Epithelial cell of prostate (primary cell): ENCODE measurements at regions not wholly inside any gene's neighbourhood (a gene's known extent, or its start where the extent isn't known, plus 50 kb on each side); places are given as distances from the start of the nearest gene placed in this dataset.

Experiments used
- DNase-seq: peaks from one replicate; pipeline ENCODE4 v3.0.0-alpha.2; 2011; ENCODE audit warnings: low read depth, low spot score
- H3K27ac ChIP-seq: fragments of 450-650 bp; 2 replicates; pipeline ENCODE4 v1.5.1; 2017; ENCODE audit warnings: mild to moderate bottlenecking

DNA sequence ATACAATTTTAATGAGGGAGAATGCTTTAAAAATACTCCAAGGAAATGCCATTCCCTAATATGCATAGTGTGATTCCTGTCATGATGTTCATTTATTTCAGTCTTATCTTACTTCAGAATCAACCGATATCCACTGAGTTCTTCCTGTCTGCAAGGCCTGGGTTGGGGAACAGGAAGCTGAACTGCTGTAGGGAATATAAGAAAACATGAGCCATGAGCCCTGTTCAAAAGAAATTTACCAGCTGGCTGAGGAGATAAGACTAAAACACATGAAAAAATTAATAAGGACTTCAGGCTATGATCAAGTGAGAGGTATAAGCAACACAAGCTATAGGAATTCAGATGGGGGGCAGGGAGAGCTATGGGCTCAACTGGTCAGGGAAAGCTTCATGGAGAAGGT is 184.7 kb downstream of the PLPP4 start:
- H3K27ac ChIP-seq: no peak overlapping the region
- no peak for DNase-seq

DNA sequence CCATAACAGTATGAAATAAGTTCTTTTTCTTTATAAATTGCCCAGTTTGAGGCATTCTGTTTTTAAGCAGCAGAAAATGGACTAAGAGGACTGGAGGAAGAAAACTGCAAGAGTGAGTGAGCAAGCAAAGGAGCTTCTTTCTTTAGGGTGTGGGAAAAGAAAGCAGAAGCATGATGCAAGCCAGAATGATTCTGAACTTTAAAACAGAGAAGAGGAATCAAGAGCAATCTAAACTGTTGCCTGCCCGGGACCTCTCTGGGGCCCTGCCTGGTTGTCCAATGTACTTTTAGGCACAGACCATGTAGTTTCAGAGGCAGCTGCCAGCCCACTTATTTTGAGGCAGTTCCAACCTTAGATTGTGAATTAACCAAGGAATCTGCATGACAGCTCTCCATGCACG is 186.3 kb downstream of the PLPP4 start:
- H3K27ac ChIP-seq: no peak overlapping the region
- no peak for DNase-seq

DNA sequence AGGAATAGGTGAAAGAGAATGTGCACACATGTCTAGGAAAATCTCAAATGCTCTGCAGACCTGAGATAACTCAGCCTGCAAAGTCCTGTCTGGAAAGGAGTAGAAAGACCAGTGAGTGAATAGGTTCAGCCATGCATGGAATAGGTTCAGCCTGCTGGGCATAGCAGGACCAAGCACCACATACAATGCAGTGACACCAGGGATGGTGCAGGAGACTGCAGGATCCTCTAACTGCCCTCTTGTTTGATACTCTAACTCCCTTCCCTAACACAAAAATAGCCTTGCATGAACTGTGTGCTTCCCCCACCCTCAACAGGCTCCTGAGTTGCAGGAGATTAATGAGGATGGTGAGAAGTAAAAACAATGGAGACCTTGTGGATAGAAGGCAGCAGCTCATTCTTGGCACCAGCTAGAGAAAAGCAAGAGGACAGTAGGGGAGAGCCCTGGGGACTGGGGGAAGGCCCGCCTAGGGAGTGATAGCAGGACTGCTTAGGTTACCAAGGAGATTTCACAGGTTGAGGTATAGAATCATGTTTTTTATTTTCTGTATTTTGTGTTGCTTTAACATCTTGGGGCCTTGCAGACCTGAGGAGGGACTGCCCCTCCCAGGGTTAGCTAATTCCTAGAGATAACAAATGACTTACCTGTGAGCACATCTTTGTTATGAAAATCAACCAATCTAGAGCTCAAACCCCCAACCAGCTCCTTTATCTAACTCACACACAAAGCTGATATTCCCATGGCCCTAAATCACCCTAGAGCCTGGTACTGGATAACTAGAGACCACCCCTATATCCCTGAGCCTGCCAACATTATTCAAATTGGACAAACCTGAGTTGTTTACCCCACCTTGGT is 187.8 kb downstream of the PLPP4 start:
- no peak overlapping the region for H3K27ac ChIP-seq
- DNase-seq: no peak

DNA sequence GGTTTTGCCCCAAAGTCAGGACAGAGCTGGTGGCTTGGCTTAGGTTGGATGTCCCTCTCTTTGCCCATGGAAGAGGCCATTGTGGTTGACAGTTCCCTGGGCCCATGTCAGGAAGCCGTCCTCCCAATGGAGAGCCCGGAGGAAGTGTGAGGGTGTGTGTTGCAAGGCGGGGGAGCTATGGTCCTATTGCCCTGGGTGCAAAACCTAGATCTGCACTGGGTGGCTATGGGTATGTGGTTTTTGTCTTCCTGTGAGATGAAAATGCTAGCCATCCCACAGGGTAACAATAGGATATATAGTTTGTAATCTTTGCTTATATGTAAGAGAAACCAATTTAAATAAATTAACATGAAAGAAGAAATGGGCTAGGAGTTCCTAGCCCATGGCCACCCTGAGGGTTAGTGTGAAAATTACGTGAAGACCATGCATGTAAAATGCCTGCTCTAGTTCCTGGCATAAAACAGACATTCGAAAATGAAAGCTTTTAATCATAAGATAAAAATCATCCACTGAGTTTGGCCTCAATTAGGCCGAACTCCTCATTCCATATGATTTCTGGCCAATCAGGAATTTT is 189.2 kb downstream of the PLPP4 start:
- no peak overlapping the region for H3K27ac ChIP-seq
- no peak for DNase-seq

DNA sequence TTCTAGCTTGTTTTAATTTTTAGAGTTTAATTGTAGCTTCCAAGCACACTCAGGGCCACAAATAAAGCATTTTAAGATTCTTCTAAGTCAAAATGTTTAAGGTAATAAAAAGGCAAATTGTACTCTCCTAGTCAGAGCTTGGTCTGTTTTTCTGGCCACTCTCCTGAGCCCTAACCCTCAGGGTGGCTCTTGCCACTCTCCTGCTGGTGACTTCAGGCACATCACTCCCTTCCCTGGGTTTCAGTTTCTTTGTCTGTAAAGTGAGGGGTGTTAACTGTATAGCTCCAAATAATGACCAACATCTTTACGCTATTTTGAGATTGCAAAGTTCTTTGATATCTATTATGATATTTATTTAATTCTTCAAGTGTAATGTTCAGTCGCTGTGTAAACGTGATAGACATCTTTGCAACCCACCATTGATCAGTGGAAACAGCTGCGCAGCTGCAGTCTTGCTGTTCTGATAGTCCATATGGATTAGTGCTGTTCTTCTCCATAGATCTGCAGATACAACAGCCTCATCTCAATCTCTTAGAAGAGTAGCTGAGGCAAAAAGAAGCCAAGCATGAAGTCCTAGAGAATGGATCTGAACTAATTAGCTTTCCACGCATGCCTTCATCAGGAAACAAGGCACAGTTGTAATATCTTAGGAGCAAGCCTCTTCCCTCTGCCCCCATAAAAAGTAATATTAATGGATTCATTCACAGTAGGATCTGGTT is 189.9 kb downstream of the PLPP4 start:
- no peak overlapping the region for H3K27ac ChIP-seq
- DNase-seq: no peak

DNA sequence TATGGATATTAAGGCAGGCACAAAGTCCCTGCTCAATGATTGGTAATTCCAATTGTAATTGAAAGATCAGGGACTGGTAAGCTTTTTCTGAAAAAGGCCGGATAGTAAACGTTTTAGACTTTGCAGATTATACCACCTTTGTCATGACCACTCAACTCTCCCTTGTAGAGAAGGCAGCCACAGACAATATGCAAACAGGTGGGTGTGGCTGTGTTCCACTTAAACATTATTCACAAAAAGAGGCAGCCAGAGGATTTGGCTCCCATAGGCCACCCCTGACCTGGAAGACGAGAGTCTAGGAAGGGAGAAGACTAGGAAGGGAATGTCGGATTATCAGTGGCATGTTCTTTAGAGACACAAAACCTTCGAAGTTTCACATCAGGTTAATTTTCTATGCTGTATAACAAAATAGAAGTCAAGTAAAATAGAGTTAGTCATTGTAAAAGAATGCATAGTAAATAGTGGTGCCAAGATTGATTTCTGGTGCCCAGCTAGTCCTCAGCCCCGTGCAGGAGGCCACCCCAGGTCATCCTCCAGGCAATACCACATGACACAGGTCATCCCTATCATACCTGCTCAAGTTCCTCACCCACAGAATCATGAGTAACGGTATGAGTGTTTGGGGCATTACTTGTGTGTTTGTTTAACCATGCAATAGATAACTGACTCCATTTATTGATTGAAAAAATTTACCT is 193.8 kb downstream of the PLPP4 start:
- no peak for DNase-seq
- no peak overlapping the region for H3K27ac ChIP-seq

DNA sequence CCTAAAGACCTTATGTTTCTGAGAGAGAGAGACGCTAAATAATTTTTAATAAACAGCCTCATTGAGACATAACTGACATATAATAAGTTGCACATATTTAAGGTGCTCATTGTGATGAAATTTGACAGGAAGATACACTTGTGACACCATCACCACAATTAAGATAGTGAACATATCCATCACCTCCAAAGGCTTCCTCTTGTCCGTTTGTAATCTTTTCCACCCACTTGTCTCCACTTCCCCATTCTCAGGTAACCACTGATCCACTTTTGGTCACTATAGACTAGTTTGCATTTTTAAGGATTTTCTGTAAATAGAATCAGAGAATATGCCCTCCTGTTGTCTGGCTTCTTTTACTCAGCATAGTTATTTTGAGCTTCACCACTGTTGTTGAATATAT is 195.1 kb upstream of the WDR11 start:
- no peak for DNase-seq
- H3K27ac ChIP-seq: no peak overlapping the region

DNA sequence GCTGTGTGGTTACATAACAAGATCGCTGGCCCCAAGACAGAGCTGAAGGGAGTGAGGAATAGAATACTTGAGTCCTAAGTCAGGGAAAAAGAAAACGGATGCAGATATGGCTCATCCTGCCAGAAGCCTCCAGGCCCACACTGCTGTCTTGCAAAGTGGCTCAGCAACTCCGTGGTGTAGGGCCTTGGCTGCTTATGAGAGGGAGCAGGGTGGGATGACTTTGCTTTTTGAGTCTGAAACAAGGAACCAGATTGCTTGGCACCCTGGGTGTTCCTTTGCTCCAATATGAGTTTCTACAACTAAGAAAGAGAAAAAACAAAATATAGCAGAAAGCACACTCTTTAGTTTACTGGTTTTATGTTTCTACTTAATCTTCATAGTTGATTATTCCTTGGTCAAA is 193.8 kb upstream of the WDR11 start:
- no peak overlapping the region for H3K27ac ChIP-seq
- no peak for DNase-seq

DNA sequence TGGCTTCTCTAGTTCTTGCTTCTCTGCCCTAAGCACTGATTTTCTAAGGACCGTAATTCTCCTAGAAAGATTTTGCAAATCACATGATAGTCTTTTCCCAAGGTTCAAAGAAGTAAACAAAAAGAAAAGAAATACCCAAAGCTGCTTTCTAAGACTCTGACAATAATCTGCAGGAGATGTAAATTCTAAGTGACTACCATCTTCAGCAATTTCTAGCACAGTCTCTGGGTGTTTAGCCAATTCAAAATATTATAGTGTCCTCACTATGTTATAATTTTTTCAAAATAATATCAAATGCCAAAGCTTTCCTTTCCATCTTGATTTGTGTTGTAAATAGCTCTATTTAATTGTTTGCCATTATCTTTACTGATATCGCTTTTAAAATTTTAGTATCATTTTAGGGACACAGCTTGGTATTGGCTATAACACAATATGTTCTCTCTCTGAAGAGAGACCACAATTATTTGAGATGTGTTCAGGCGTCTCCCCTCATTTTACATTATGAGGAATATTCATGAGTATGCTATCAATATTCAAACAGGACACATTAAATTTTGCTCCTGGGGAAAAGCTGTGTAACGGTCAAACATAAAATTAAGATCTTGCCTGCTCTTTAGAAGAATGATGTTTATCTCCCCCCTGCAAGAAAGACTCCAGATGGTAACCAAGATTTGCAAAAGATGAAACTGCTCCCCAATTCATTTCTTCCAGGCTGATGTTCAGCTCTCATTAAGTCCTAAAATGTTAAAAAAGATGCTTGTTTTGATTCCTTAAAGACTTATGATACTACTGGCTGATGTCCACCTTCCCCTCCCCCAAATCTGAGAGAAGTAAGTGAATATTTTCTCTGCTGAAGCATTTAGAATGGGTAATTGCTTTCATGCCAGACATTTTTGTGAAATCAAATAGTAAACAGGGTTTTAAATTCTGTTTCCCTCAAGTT is 191.9 kb upstream of the WDR11 start:
- DNase-seq: no peak
- H3K27ac ChIP-seq: no peak overlapping the region

DNA sequence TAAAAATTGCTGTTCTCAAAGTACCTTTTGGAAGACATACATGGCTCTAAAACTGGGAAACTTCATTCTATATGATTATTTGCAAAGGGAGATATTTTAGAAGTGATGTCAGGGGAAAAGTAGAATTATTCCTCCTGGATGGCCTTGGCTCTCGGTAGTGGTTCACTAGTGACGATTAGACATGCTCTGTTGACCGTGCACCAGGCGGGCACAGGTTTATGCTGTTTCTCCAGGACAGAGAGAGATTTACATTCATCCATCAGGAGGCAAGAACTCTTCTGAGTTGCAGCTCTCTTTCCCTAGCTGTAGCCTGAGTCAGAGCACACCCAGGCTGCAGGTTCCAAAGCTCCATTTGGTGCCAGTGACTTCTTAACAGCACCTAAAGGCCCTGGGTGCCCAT is 184.9 kb upstream of the WDR11 start:
- H3K27ac ChIP-seq: no peak overlapping the region

DNA sequence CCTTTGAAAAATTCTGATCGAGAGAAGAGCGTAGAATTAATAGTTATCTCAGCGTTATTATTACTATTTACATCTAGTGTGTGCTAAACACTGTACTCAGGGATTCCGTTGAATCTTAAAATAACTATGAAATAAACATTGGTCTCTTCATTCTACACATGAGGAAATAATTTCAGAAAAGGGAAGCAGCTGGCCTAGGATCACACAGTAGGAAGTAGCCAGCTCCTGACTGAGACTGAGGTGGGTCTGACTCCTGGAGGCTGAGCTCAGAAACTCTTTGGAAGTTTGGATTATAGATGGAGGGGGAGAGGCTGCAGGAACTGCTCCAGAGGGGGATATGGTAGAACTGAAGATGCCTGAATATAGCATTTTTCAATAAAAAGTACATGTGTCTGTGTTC is 183.9 kb upstream of the WDR11 start:
- DNase-seq: no peak
- H3K27ac ChIP-seq: no peak overlapping the region

More for the DNA sequence above, 184.9 kb upstream of the WDR11 start:
- no peak for DNase-seq

DNA sequence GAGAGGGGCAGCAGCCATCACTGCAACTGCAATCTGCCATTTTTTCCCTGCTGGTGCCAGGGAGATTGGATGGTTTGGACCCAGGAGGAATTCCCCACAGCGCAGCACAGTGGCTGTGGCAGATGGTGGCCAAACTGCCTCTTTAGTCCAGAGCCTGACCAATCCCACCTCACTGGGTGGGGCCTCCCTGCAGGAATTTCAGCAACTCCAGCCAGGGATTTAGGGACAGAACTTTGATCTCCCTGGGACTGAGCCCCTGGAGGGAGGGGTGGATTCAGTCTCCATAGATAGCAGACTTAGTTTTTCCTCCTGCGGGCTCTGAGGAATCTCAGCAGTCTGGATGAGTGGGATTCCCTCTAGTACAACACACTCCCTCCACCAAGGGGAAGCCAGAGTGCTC is 179.7 kb upstream of the WDR11 start:
- DNase-seq: no peak

DNA sequence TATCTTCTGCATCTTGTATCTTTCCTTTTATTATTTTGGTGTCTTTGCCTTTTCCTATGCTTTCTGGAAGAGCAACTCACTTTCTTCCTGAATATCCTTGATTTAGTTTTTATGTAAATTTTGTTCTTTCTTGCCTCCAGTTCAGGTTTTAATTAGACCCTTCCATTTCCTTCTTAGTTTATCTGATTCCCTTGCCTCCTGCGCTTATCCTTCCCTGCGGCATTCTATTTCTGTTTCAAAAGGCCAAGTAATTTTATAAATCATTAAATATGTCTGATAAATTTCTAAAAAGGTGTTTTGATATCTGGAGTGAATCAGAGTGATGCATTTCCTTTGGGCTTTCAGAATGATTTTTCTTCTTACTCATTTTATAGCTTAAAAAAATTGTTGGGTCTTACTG is 167.7 kb upstream of the WDR11 start:
- H3K27ac ChIP-seq: no peak overlapping the region
- DNase-seq: no peak

More for the DNA sequence above, 179.7 kb upstream of the WDR11 start:
- H3K27ac ChIP-seq: no peak overlapping the region

DNA sequence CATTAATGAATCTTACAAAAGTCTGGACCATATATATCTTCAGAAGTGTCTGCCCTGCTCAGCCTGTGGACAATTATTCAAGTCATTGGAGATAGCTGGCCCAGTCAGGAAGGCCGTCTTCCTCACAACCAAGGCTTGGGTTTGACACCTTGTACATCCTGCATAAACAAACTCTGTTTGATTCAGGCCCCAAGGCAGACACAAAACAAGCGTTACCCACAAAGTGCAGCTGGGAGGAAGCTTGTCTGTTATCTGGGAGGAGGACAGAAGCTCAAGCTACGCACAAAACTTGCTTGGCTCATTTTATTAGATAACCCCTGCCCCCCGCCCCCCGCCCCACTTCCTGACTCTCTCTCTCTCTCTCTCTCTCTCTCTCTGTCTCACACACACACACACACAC is 166.9 kb upstream of the WDR11 start:
- DNase-seq: no peak
- H3K27ac ChIP-seq: no peak overlapping the region

DNA sequence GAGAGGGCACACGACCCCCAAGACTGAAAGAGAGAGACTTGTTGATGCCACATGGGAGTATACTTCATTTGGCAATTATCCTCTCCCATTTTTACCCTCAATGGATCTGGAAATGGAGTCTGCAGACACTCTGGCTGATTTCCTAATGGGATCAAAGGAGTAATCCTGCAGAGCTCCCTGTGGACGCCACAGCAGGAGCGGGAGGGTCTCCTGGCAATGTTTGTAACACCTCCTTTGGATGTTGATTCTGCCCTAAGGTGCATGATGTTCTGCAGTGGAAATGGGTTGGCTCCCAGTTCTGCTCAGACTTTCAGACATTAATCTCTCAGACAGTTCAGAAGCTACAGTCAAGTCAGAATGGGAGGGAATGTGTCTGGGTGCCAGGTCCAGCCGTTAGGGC is 166.0 kb upstream of the WDR11 start:
- no peak for DNase-seq
- H3K27ac ChIP-seq: no peak overlapping the region

DNA sequence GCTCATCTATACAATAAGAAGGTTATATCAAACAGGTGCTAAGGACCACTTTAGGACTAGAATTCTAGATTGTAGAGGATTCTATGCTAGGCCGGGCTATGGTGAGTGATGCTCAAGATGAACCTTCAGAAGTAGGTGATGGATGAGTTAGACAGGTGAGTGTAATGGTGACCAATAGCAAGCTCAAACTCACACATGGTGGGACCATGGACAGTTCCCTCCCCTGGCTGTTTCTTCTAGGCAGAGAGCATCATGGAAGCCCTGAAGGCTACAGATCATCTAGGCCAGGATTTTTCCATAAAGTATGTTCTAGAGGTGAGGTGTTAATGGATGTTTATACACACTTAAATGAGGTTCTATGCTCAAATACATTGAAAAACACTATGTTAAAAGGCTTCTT is 162.2 kb upstream of the WDR11 start:
- H3K27ac ChIP-seq: no peak overlapping the region
- peak; percentile 3 for DNase-seq

DNA sequence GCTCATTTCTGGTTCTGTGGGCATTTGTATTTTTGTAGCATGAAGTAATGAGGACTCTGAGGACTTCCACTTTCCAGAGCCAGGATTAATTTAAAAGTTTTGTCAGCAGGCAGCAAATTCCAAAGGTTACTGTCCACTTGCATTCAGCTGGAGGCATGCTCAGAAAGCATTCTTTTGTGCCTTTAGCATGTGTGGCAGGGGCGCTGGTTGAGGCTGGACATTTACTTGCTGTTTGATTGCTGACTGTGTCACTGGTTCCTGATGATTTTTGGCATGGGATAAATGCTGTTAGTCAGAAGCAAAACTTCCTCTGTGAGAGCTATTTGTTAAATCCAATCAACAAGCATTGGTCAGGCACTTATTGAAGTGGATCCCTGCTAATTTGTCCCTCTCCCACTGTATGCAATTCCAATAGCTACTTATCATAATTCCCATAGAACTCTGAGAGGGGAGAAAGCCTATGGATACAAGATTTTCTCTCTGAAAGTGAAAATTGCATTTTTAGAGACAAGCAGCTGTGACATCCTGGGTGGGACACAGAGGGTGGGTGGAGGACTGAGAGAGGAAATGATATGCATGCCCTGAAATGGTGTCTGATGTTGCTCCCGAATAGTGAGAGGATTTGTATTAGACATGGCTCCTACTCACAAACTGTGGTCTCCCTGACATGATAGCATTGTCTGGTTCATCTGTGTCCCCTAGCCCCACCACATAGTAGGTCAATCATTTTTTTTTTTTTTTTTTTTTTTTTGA is 161.2 kb upstream of the WDR11 start:
- no peak overlapping the region for H3K27ac ChIP-seq
- DNase-seq: no peak

DNA sequence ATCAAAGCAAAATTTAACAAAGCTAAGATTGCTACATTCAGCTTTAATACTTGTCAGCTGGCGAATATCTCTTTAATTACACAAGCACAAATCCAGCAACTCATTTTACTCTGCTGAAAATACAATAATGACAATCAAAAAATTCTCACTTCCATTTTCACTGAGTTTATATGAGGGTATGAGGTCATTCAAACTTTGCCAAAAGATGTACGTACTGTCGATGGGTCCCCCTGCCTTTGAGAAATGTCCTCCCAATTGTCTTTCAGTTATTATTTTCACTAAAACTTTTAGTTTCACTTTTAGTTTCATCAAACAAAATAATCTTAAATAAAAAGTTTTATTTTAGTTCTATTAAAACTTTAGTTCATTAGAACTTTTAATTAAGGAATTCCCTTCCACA is 159.5 kb upstream of the WDR11 start:
- DNase-seq: no peak
- no peak overlapping the region for H3K27ac ChIP-seq

DNA sequence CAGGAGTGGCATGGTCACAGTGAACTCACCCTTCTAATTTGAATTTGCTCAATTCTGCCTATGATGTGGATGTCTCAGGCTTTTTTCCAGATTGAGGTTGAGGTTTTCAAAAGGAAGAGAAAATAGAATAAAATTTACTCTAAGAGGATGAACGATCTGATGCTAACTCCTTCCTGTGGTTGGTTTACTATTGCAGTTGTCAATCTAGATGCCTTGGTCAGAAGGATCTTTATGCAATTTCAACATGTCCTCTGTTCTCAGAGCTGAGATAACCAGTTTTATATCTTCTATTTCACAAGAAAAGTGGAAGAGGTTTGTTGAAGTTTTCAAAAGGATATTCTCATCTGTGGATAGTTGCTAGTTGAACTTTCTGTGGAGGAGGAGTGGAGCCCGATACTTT is 150.7 kb upstream of the WDR11 start:
- no peak overlapping the region for H3K27ac ChIP-seq
- DNase-seq: no peak
